22Rv1 (cell line): ENCODE measurements at regions not wholly inside any gene's neighbourhood (a gene's known extent, or its start where the extent isn't known, plus 50 kb on each side); places are given as distances from the start of the nearest gene placed in this dataset.

Experiments used
- H3K27ac ChIP-seq: fragments of 450-650 bp; 2 replicates; pipeline ENCODE4 v1.5.1; 2017
- ZFX ChIP-seq: fragments of 450-650 bp; IDR thresholded peaks from 2 replicates; pipeline ENCODE4 v1.6.1; 2017; ENCODE audit warnings: antibody characterized with exemption, borderline replicate concordance
- TF ChIP-seq, protein P1 (sequence below): fragments of 450-650 bp; IDR thresholded peaks from 2 replicates; pipeline ENCODE4 v1.5.1; 2017; ENCODE audit warnings: mild to moderate bottlenecking

DNA sequence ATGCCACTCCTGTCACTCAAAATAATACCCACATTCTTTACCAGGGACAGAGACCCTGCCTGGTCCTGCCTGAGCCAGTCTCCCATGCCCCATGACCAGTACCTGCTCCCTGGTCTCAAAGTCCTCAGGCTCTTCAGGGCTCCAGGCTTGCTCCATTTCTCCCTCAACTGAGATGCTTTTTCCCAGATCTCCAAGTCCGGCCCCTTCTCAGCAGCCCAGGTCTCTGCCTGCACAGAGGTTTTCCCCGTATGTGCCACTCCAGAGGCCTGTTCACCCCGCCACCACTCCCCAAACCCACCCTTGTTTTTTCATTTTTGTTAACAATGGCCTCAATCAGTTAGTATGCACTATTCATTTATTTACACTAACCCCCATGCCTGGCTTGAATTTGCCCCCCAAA lies 499.5 kb upstream of the MYT1L start:
- TF ChIP-seq, protein P1, sequence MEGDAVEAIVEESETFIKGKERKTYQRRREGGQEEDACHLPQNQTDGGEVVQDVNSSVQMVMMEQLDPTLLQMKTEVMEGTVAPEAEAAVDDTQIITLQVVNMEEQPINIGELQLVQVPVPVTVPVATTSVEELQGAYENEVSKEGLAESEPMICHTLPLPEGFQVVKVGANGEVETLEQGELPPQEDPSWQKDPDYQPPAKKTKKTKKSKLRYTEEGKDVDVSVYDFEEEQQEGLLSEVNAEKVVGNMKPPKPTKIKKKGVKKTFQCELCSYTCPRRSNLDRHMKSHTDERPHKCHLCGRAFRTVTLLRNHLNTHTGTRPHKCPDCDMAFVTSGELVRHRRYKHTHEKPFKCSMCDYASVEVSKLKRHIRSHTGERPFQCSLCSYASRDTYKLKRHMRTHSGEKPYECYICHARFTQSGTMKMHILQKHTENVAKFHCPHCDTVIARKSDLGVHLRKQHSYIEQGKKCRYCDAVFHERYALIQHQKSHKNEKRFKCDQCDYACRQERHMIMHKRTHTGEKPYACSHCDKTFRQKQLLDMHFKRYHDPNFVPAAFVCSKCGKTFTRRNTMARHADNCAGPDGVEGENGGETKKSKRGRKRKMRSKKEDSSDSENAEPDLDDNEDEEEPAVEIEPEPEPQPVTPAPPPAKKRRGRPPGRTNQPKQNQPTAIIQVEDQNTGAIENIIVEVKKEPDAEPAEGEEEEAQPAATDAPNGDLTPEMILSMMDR: no peak
- TF ChIP-seq ZFX: no peak

DNA sequence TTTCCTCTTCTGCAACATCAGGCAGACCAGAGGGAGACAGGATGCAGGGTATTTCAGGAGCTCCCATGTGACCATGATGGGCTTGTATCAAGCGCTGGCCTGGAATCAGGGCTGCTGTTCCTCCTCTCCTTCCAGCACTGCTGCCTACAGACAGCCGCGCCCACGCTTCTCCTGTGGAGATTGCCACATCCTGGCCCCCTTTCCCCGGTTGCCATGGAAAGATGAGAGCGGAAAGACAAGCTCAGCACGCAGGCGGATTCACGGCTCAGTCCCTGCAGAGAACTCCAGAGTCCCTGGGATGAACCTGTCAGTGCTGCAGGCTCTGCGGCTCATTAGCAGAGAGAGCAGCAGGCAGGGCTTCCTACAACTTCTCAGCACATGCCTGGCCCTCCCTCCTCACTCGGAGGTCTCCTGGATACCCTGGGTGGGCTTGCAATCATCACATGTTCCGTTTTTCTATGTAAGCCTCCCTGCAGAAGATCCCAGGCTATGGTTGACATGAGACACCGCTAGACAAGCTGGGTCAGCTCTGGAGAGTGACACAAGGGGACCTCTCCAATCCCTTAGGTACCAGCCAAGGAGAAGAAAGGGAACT lies 497.8 kb upstream of the MYT1L start:
- TF ChIP-seq, protein P1: no peak
- no peak overlapping the region for H3K27ac ChIP-seq

More for the DNA sequence above, 499.5 kb upstream of the MYT1L start:
- H3K27ac ChIP-seq: no peak overlapping the region

DNA sequence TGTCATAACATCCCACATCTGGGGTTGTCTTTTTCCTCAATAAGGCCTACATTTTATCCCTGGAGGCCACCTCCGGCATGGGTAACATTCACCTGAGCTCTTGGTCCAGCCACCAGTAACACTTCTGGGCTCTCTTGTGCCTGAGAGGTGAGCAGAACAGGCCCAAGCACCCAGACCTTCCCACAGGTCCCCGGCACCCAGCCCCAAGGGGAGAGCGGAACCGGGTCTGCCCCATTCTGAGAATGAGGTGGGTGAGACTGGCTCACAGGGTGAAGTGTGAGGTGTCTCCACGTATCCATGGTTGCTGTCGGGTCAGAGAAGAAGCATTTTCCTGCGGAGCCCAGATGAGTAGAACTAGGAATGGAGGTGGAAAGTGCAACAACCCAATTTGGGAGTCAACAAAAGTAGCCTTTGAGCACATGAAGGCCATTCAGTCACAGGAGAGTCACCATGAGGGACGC lies 496.7 kb upstream of the MYT1L start:
- TF ChIP-seq, protein P1: no peak
- TF ChIP-seq ZFX: no peak

DNA sequence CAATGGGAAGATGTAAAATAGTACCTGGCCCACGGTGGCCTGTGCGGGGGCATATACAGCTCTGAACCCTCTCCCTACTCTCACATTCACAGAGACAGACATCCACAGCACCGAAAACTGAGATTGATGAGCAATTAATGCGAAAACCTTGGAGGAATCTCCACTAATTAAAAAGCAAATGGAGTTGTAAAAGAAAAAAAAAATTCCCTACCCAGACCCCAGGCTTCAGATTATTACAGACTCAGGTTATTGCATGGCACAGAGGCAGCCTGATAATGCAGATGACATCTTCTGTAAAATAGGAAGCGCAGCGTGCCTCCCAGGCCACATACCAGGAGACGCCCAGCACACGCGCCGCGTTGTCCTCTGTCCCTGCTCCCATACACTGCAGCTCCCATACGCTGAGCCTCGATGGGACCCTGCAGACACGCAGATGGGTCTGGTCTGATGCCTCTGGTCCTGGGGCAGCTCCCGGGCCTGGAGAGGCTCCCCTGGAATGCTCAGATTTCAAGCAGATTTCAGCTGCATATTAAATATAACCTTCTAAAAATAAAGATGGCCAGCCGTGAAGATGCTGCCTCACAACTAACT lies 496.1 kb upstream of the MYT1L start:
- TF ChIP-seq, protein P1: no peak
- TF ChIP-seq ZFX: no peak
- no peak overlapping the region for H3K27ac ChIP-seq

More for the DNA sequence above, 496.7 kb upstream of the MYT1L start:
- no peak overlapping the region for H3K27ac ChIP-seq

DNA sequence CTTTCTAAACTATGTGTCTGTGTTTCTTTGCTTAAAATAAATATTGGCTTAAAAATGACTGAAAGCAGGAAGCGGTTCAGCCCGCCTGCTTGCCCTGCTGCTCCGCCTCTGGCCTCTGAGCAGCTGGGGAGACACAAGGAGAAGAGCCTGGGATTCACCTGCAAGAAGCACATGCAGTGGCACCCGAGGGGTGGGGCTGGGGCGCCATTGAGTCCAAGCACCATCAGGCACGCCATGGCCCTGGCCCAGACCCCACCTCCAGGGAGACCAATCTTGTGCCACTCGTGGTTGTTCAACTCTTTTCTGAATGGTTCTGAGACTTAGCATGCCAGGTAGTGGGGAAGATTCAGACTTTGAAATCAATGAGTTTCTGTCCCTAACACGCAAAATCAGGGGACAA lies 495.5 kb upstream of the MYT1L start:
- H3K27ac ChIP-seq: no peak overlapping the region
- TF ChIP-seq, protein P1: no peak
- no peak for TF ChIP-seq ZFX

DNA sequence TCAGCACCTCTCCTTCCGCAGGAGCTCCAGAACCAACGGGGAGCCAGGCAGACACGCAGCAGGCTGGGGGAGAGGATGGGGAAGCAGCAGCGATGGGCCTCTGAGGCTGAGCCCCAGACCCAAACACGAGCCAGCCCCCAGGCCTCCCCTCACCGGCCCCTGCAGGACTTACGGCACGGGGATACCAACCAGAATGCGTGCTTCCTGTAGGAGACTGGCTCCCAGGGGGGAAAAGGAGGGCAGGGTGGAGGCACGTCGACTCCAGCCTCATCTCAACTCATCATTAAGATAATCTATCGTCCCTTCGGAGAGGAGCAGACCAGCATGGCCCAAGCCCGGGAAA lies 495.1 kb upstream of the MYT1L start:
- TF ChIP-seq, protein P1: no peak
- TF ChIP-seq ZFX: no peak
- no peak overlapping the region for H3K27ac ChIP-seq

DNA sequence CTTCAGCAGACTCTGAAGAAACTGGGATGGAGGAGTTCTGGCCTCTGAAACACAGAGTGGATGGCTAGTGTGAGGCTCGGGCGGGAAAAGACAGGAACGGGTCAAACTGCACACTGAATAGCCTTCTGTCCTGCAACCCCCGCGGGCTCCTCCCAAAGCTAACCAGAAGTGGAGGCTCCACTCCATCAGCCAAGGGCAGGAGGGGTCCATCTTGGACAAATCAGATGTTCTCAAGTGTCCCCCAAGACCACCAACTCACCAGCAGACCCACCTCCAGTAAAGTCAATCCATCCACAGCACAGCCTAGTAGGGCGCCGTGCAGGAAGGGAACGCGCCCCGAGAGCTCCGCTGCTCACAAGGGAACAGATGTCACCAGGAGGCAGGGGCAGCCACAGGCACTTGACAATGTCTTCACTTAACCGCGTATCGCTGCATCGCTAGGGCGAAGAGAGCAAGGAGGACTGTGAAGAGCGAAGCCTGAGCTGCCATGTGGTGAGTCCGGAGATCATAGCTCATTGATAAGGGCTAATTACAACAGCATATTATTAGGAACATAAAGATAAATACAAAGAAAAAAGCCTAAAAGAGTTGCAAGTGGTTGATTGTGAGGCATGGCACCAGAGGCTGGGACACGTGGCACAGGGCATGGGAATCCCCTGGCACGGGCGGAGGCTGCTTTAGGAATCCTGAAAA lies 494.6 kb upstream of the MYT1L start:
- TF ChIP-seq, protein P1: no peak
- no peak for TF ChIP-seq ZFX
- no peak overlapping the region for H3K27ac ChIP-seq
